ENCODE measurements at regions not wholly inside any gene's neighbourhood (a gene's known extent, or its start where the extent isn't known, plus 50 kb on each side); places are given as distances from the start of the nearest gene placed in this dataset.

- Histone ChIP-seq H3K79me2 (ENCODE audit: insufficient read depth, low read depth) (no peaks in the 10 kb centered on the region), H4K20me1 (ENCODE audit: insufficient read depth) (no peaks in the 10 kb centered on the region), H3K36me3 (ENCODE audit: insufficient read depth) (no peaks in the 10 kb centered on the region), H3K27me3 (ENCODE audit: insufficient read depth, low read depth) (no peaks in the 10 kb centered on the region), H3K27ac (no peak overlapping the region), H3K4me2 (no peak overlapping the region), H3K4me1 (ENCODE audit: low read depth, poor library complexity, severe bottlenecking) (no peaks in the 10 kb centered on the region), H3K4me3 (IDR thresholded peaks at IDR 0.05; ENCODE audit: insufficient read depth, low read depth, low read length) (no peak overlapping the region), H3K9ac (no peak overlapping the region), H2AFZ (ENCODE audit: low read depth) (no peak overlapping the region)
- TF ChIP-seq CTCF (conservative IDR thresholded peaks at IDR 0.05; ENCODE audit: low read depth, low read length): no peak
These were observed 1958.8 kb upstream of the CELF4 start for GRCh38 chr18:39524370-39524769.

- Histone ChIP-seq H3K9ac (no peak overlapping the region), H3K79me2 (ENCODE audit: insufficient read depth, low read depth) (no peaks in the 10 kb centered on the region), H3K4me3 (IDR thresholded peaks at IDR 0.05; ENCODE audit: insufficient read depth, low read depth, low read length) (no peak overlapping the region), H3K4me1 (ENCODE audit: low read depth, poor library complexity, severe bottlenecking) (no peaks in the 10 kb centered on the region), H3K4me2 (no peak overlapping the region), H3K27me3 (ENCODE audit: insufficient read depth, low read depth) (no peaks in the 10 kb centered on the region), H3K36me3 (ENCODE audit: insufficient read depth) (no peaks in the 10 kb centered on the region), H2AFZ (ENCODE audit: low read depth) (no peak overlapping the region), H4K20me1 (ENCODE audit: insufficient read depth) (no peaks in the 10 kb centered on the region), H3K27ac (no peak overlapping the region)
- TF ChIP-seq CTCF (conservative IDR thresholded peaks at IDR 0.05; ENCODE audit: low read depth, low read length): no peak
These were observed 1957.7 kb upstream of the CELF4 start for GRCh38 chr18:39523281-39523680.

- no peaks in the 10 kb centered on the region for H3K79me2 ChIP-seq (ENCODE audit: insufficient read depth, low read depth)
- H3K36me3 ChIP-seq (ENCODE audit: insufficient read depth): no peaks in the 10 kb centered on the region
- no peak for TF ChIP-seq CTCF (conservative IDR thresholded peaks at IDR 0.05; ENCODE audit: low read depth, low read length)
- H2AFZ ChIP-seq (ENCODE audit: low read depth): no peak overlapping the region
- H3K4me2 ChIP-seq: no peak overlapping the region
- no peaks in the 10 kb centered on the region for H3K4me1 ChIP-seq (ENCODE audit: low read depth, poor library complexity, severe bottlenecking)
- no peaks in the 10 kb centered on the region for H3K27me3 ChIP-seq (ENCODE audit: insufficient read depth, low read depth)
- no peak overlapping the region for H3K27ac ChIP-seq
- H3K9ac ChIP-seq: no peak overlapping the region
- no peaks in the 10 kb centered on the region for H4K20me1 ChIP-seq (ENCODE audit: insufficient read depth)
- H3K4me3 ChIP-seq (IDR thresholded peaks at IDR 0.05; ENCODE audit: insufficient read depth, low read depth, low read length): no peak overlapping the region
These were observed 1955.6 kb upstream of the CELF4 start for GRCh38 chr18:39521164-39521563.

GRCh38 chr18:39519741-39520140 lies 1954.1 kb upstream of the CELF4 start:
- Histone ChIP-seq H3K4me2 (no peak overlapping the region), H3K36me3 (ENCODE audit: insufficient read depth) (no peaks in the 10 kb centered on the region), H2AFZ (ENCODE audit: low read depth) (no peak overlapping the region), H3K79me2 (ENCODE audit: insufficient read depth, low read depth) (no peaks in the 10 kb centered on the region), H3K27ac (no peak overlapping the region), H3K4me1 (ENCODE audit: low read depth, poor library complexity, severe bottlenecking) (no peaks in the 10 kb centered on the region), H3K27me3 (ENCODE audit: insufficient read depth, low read depth) (no peaks in the 10 kb centered on the region), H4K20me1 (ENCODE audit: insufficient read depth) (no peaks in the 10 kb centered on the region), H3K4me3 (IDR thresholded peaks at IDR 0.05; ENCODE audit: insufficient read depth, low read depth, low read length) (no peak overlapping the region), H3K9ac (no peak overlapping the region)
- TF ChIP-seq CTCF (conservative IDR thresholded peaks at IDR 0.05; ENCODE audit: low read depth, low read length): no peak

GRCh38 chr18:39515299-39515698 lies 1949.7 kb upstream of the CELF4 start:
- H3K27ac ChIP-seq: no peak overlapping the region
- H3K79me2 ChIP-seq (ENCODE audit: insufficient read depth, low read depth): no peaks in the 10 kb centered on the region
- H2AFZ ChIP-seq (ENCODE audit: low read depth): no peak overlapping the region
- no peak overlapping the region for H3K4me3 ChIP-seq (IDR thresholded peaks at IDR 0.05; ENCODE audit: insufficient read depth, low read depth, low read length)
- TF ChIP-seq CTCF (conservative IDR thresholded peaks at IDR 0.05; ENCODE audit: low read depth, low read length): no peak
- H3K4me2 ChIP-seq: no peak overlapping the region
- H3K4me1 ChIP-seq (ENCODE audit: low read depth, poor library complexity, severe bottlenecking): no peaks in the 10 kb centered on the region
- no peaks in the 10 kb centered on the region for H3K36me3 ChIP-seq (ENCODE audit: insufficient read depth)
- H3K9ac ChIP-seq: no peak overlapping the region
- H3K27me3 ChIP-seq (ENCODE audit: insufficient read depth, low read depth): no peaks in the 10 kb centered on the region
- H4K20me1 ChIP-seq (ENCODE audit: insufficient read depth): no peaks in the 10 kb centered on the region
